Prostate gland (tissue), 2 donors: ENCODE measurements at regions not wholly inside any gene's neighbourhood (a gene's known extent, or its start where the extent isn't known, plus 50 kb on each side); places are given as distances from the start of the nearest gene placed in this dataset.
"Not testable (repeated sequence)": the region's sequence is repeated elsewhere in the genome, so short reads cannot be mapped to it uniquely, and the experiment has no call there.

Source experiments
- CTCF ChIP-seq, 4 experiments: fragments of 200-600 bp in 2 of 4; fragments of 450-650 bp in 2 of 4; sonication (generic) in 2 of 4; IDR thresholded peaks; 1 replicate in 3 of 4; 2 replicates in 1 of 4; pipeline ENCODE4 v1.5.1; 2016 to 2019; ENCODE audit warnings: antibody characterized with exemption in 4 of 4, mild to moderate bottlenecking in 2 of 4, moderate library complexity in 2 of 4
- POLR2A ChIP-seq: fragments of 450-650 bp; IDR thresholded peaks from one replicate; pipeline ENCODE4 v1.6.1; 2016; ENCODE audit warnings: antibody characterized with exemption, mild to moderate bottlenecking

- TF ChIP-seq POLR2A; CTCF (IDR thresholded peaks at IDR 0.05): not testable (repeated sequence)
Measured at GRCh38 chr7:32645255-32645654, 150.0 kb downstream of the AVL9 start.
